GM06990 (cell line): ENCODE measurements at regions not wholly inside any gene's neighbourhood (a gene's known extent, or its start where the extent isn't known, plus 50 kb on each side); places are given as distances from the start of the nearest gene placed in this dataset.

Source experiments
- DNase-seq: peaks from one replicate; pipeline ENCODE4 v3.0.0-alpha.2; 2011; ENCODE audit not compliant: insufficient read length; ENCODE audit errors: extremely low read depth
- H3K27me3 ChIP-seq: replicated peaks from 2 replicates; pipeline ENCODE4 v1.6.0; 2011; ENCODE audit warnings: low read length; ENCODE audit not compliant: control insufficient read depth, insufficient read depth
- H3K36me3 ChIP-seq: 2 replicates; pipeline ENCODE4 v1.5.1; 2011; ENCODE audit warnings: low read length; ENCODE audit not compliant: control insufficient read depth, insufficient read depth
- H3K4me3 ChIP-seq: replicated peaks from 2 replicates; pipeline ENCODE4 v1.5.1; 2011; ENCODE audit warnings: low read depth, mild to moderate bottlenecking, control low read depth, low read length
- CTCF ChIP-seq: IDR thresholded peaks from 2 replicates; pipeline ENCODE4 v1.5.1; 2011; ENCODE audit warnings: low read length, control low read depth, mild to moderate bottlenecking, inconsistent platforms; ENCODE audit not compliant: insufficient read depth, poor library complexity, severe bottlenecking

GRCh38 chr14:73774671-73775070 lies 60.5 kb upstream of the PNMA1 start:
- DNase-seq = no peak
- Histone ChIP-seq H3K4me3 (no peak overlapping the region), H3K27me3 (no peaks in the 10 kb centered on the region), H3K36me3 (peaks cover 2% of the 10 kb centered on the region; the same call in 1 of the 2 replicates)
- TF ChIP-seq CTCF = no peak

DNA sequence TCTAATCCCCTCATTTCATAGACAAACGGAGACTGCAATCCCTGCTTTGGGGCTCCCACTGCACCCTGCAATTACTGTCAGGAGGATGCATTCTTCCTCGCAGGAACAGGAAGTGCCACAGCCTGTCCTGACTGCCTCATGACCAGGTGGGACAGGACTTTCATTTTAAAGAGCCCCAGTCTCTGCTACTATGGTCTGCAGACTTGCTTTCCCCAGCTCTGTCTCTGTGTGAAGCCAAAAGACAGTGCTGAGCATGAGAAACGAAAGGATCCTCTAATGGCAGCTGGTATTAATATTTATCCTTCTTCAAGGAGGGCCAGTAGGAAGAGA lies 60.0 kb upstream of the PNMA1 start:
- no peak for DNase-seq
- no peak overlapping the region for H3K4me3 ChIP-seq
- peaks cover 2% of the 10 kb centered on the region; the same call in 1 of the 2 replicates for H3K36me3 ChIP-seq
- H3K27me3 ChIP-seq = no peaks in the 10 kb centered on the region
- no peak for TF ChIP-seq CTCF

- peaks cover 2% of the 10 kb centered on the region; the same call in 1 of the 2 replicates for H3K36me3 ChIP-seq
- DNase-seq = no peak
- no peak overlapping the region for H3K4me3 ChIP-seq
- no peaks in the 10 kb centered on the region for H3K27me3 ChIP-seq
- TF ChIP-seq CTCF = no peak
Observed at GRCh38 chr14:73773441-73774240, 59.5 kb upstream of the PNMA1 start.

DNA sequence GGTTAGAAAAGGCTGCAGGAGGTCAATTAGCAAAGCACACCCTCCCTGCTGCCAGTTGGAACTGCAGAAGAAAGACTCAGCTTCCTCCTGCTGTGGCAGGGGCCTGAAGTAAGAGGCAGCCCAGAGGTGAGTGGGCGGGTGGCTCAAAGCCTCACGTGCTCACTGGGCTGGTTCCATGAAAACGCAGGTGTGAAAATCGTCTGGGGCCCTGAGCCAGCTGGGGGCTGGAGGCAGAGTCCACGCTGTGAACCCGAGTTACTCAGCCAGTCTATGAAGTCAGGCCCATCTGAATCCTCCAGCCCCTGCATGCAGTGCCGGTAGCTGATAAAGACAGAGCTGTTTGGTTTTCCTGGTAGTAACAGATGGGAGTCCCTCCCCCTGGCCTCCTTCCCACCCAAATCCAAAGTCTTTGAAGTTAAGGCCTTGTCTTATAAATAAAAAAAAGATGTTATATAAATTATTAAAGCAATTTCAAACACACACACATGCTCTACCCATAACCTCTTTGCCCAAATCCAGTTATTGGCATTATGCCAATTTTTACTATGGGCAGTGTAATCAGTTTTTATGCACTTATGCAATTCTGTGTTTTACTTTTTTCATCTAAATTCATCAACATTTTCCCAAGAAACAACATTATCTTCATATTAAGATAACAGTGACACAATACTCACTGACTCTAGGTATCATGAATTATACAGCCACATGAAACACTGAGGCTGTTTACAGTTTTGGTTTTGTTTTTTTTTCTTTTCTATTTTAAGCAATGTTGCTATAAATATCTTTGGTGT lies 57.9 kb upstream of the PNMA1 start:
- peak; percentile 84 for DNase-seq
- no peaks in the 10 kb centered on the region for H3K27me3 ChIP-seq
- TF ChIP-seq CTCF = no peak
- H3K4me3 ChIP-seq = peak overlapping the region; percentile 41
- H3K36me3 ChIP-seq = no peaks in the 10 kb centered on the region

DNA sequence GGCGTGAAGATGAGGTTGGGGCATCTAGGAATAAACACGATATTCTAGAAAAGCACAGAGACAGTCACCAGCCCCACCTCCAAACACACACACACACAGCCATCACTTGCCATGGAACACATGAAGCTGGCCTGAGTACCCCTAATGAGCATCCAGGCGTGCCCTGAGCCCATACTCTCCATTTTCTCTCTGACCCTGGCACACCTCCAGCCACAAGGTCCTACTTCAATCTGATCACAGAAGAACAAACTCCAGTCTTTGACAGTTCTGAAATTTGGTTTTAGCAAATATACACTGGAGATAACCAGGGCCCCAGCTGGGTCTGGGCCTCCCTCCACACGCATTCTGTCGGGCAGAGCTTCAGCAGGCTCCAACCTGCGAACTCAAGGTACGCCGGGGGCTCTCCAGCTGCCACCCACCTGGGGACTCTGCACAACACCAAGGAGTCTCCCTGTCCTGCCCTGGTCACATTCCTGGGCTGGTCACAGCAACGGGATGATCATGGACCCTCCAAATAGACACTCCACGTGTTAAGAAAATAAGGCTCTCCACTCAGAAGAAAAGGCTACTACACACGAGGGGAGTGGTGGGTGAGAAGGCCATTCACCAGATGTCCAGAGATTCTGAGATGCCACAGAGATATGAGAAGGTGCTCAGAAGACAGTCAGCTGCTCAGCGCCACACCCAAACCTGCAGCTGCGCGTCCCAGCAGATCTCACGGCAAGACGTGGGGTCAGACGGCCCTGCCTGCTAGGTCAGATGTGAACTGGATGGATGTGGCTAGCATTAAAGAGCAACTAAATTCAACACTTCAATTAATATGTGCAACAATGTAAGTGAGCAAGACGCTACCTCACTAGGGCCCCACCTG lies 57.0 kb upstream of the PNMA1 start:
- peak overlapping the region; percentile 41 for H3K4me3 ChIP-seq
- no peaks in the 10 kb centered on the region for H3K27me3 ChIP-seq
- no peak for TF ChIP-seq CTCF
- no peak for DNase-seq
- no peaks in the 10 kb centered on the region for H3K36me3 ChIP-seq
